KMS-11 (cell line): ENCODE measurements at regions not wholly inside any gene's neighbourhood (a gene's known extent, or its start where the extent isn't known, plus 50 kb on each side); places are given as distances from the start of the nearest gene placed in this dataset.

Experiments
- H2AFZ ChIP-seq: fragments of 200-600 bp; sonication (generic); 2 replicates; pipeline ENCODE4 v1.6.1; 2016; ENCODE audit warnings: antibody characterized with exemption, mixed run types, low read depth
- H3K27ac ChIP-seq: fragments of 200-600 bp; sonication (generic); 2 replicates; pipeline ENCODE4 v1.6.1; 2016; ENCODE audit warnings: mild to moderate bottlenecking, mixed run types
- H3K27me3 ChIP-seq: fragments of 200-600 bp; sonication (generic); 2 replicates; pipeline ENCODE4 v1.6.1; 2017; ENCODE audit warnings: mild to moderate bottlenecking, low read depth, mixed run types, moderate library complexity; ENCODE audit not compliant: insufficient read depth
- H3K36me3 ChIP-seq: fragments of 200-600 bp; sonication (generic); 2 replicates; pipeline ENCODE4 v1.6.1; 2017; ENCODE audit warnings: mild to moderate bottlenecking, mixed run types; ENCODE audit not compliant: insufficient read depth
- H3K4me1 ChIP-seq: fragments of 200-600 bp; sonication (generic); 2 replicates; pipeline ENCODE4 v1.6.1; 2016; ENCODE audit warnings: mild to moderate bottlenecking, low read depth, mixed run types; ENCODE audit not compliant: poor library complexity, severe bottlenecking
- H3K4me2 ChIP-seq: fragments of 200-600 bp; sonication (generic); 2 replicates; pipeline ENCODE4 v1.7.0; 2016; ENCODE audit warnings: mild to moderate bottlenecking, mixed run types
- H3K4me3 ChIP-seq: fragments of 200-600 bp; sonication (generic); IDR thresholded peaks from 2 replicates; pipeline ENCODE4 v1.6.1; 2017; ENCODE audit warnings: low read depth, low read length, mixed read lengths; ENCODE audit not compliant: insufficient read depth
- H3K79me2 ChIP-seq: fragments of 200-600 bp; sonication (generic); 2 replicates; pipeline ENCODE4 v1.6.1; 2016; ENCODE audit warnings: low read depth, mixed run types; ENCODE audit not compliant: insufficient read depth
- H3K9ac ChIP-seq: fragments of 200-600 bp; sonication (generic); 2 replicates; pipeline ENCODE4 v1.6.1; 2016; ENCODE audit warnings: mild to moderate bottlenecking, mixed run types
- H4K20me1 ChIP-seq: fragments of 200-600 bp; sonication (generic); 2 replicates; pipeline ENCODE4 v1.6.1; 2016; ENCODE audit warnings: mild to moderate bottlenecking, mixed run types; ENCODE audit not compliant: insufficient read depth
- CTCF ChIP-seq: fragments of 200-600 bp; sonication (generic); conservative IDR thresholded peaks from 2 replicates; pipeline ENCODE4 v1.6.1; 2017; ENCODE audit warnings: low read depth, mild to moderate bottlenecking, antibody characterized with exemption, low read length, moderate library complexity, mixed read lengths

GRCh38 chr4:57168982-57169381, 58.8 kb upstream of the IGFBP7 start:
- Histone ChIP-seq H3K27me3 (no peaks in the 10 kb centered on the region), H3K36me3 (no peaks in the 10 kb centered on the region), H3K79me2 (no peaks in the 10 kb centered on the region), H3K4me3 (no peak overlapping the region), H3K4me2 (no peak overlapping the region), H3K9ac (no peak overlapping the region), H3K27ac (no peak overlapping the region), H4K20me1 (no peaks in the 10 kb centered on the region), H2AFZ (no peak overlapping the region), H3K4me1 (no peaks in the 10 kb centered on the region)
- TF ChIP-seq CTCF, result no peak

- Histone ChIP-seq H3K9ac (peak overlapping the region; percentile 82), H2AFZ (peak overlapping the region; percentile 99), H3K4me2 (peak overlapping the region; percentile 36), H3K4me3 (peak overlapping the region; percentile 82), H3K27me3 (no peaks in the 10 kb centered on the region), H3K79me2 (no peaks in the 10 kb centered on the region), H4K20me1 (no peaks in the 10 kb centered on the region), H3K4me1 (peaks cover 12% of the 10 kb centered on the region), H3K36me3 (no peaks in the 10 kb centered on the region), H3K27ac (peak overlapping the region; percentile 63)
- TF ChIP-seq CTCF, result peak; percentile 92
Measured at GRCh38 chr4:57163530-57164459, 53.6 kb upstream of the IGFBP7 start.

- Histone ChIP-seq H4K20me1 (no peaks in the 10 kb centered on the region), H3K27me3 (no peaks in the 10 kb centered on the region), H3K79me2 (no peaks in the 10 kb centered on the region), H2AFZ (no peak overlapping the region), H3K36me3 (no peaks in the 10 kb centered on the region), H3K4me3 (no peak overlapping the region), H3K27ac (no peak overlapping the region), H3K9ac (no peak overlapping the region), H3K4me2 (0 out of 2 replicates have a peak overlapping the region, but pooled peaks have one; percentile 36), H3K4me1 (peaks cover 12% of the 10 kb centered on the region)
- TF ChIP-seq CTCF, result no peak
Measured at GRCh38 chr4:57162499-57163019, 52.4 kb upstream of the IGFBP7 start.
